RWPE1 (cell line): ENCODE measurements at regions not wholly inside any gene's neighbourhood (a gene's known extent, or its start where the extent isn't known, plus 50 kb on each side); places are given as distances from the start of the nearest gene placed in this dataset.

Experiments
- CTCF ChIA-PET: fragments of 350-600 bp; sonication (Branson Sonifier 250); formaldehyde crosslinking; extraction: SDS; loops from one replicate; lab custom pipeline; 2021; lab: Yijun Ruan, JAX
- POLR2A ChIA-PET: fragments of 400-600 bp; formaldehyde crosslinking; extraction: SDS; loops from one replicate; lab custom pipeline; 2020; ENCODE audit warnings: antibody characterized with exemption; ENCODE audit not compliant: low non-redundant PET; lab: Yijun Ruan, JAX
- DNase-seq: peaks from one replicate; pipeline ENCODE4 v3.0.0; 2012; ENCODE audit warnings: low spot score
- H3K27ac ChIP-seq: fragments of 450-650 bp; 2 replicates; pipeline ENCODE4 v1.5.1; 2017
- TF ChIP-seq, protein P1 (sequence below): fragments of 450-650 bp; conservative IDR thresholded peaks from 2 replicates; pipeline ENCODE4 v1.5.1; 2017; ENCODE audit warnings: low read depth, mild to moderate bottlenecking

DNA sequence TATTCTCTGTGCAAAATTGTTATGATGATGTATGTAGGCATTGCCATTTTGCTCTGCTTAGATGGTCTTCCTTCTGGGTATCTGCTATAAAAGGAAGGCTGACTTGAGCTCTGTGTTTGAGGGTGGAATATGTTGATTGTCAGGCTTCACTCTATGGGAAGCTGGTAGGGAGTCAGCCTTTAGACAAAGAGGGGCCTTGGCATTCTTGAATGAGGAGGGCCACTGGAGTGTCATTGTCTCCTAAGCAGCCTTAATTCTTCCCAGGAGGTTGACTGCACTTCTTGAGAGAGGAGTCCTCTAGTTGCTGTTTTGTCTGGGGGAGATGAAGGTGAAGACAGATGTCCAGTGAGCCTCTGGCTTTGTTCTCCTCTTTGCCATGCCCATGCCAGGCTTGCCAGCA, 266.8 kb downstream of the KCNRG start:
- no peak overlapping the region for H3K27ac ChIP-seq
- TF ChIP-seq, protein P1, sequence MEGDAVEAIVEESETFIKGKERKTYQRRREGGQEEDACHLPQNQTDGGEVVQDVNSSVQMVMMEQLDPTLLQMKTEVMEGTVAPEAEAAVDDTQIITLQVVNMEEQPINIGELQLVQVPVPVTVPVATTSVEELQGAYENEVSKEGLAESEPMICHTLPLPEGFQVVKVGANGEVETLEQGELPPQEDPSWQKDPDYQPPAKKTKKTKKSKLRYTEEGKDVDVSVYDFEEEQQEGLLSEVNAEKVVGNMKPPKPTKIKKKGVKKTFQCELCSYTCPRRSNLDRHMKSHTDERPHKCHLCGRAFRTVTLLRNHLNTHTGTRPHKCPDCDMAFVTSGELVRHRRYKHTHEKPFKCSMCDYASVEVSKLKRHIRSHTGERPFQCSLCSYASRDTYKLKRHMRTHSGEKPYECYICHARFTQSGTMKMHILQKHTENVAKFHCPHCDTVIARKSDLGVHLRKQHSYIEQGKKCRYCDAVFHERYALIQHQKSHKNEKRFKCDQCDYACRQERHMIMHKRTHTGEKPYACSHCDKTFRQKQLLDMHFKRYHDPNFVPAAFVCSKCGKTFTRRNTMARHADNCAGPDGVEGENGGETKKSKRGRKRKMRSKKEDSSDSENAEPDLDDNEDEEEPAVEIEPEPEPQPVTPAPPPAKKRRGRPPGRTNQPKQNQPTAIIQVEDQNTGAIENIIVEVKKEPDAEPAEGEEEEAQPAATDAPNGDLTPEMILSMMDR = no peak
- ChIA-PET POLR2A (no interaction called here), CTCF (no interaction called here)
- no peak for DNase-seq

DNA sequence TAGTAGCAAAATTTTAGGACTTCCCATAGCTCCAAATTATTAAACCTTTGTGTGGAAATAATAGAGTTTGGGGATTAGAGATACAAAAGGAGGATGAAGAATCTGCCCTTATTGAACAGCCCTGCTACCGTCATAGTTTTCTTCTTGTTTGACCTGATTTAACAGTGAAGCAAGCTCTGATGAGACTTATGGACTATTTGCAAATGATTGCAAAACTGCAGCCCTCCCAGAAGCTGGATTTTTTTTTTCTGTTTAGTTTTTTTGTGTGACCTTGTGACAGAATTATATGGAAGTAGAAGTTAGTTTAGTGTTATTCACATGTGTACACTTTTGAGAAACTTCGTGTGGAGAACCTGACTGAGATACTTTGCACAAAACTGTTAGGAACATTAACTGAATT, 267.8 kb downstream of the KCNRG start:
- ChIA-PET CTCF (no interaction called here), POLR2A (no interaction called here)
- no peak overlapping the region for H3K27ac ChIP-seq
- DNase-seq = no peak
- TF ChIP-seq, protein P1 = no peak

DNA sequence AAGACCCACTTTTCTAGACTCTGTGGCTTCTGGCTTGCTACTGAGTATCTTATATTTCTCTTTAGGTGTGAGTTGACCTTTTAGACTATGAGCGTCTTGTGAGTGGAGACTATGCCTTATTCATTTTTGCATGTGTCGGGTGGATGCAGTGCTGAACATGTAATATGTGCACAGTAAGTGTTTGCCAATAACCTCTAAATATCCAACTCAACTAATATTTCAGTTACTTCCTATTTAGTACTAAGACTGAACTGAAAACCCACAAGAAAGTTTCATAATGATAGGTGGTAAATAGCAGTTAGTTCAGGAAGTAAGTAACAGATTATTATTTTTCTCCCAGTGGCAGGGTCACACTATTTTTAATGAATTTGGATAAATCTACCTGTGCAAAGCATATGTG, 269.3 kb downstream of the KCNRG start:
- ChIA-PET POLR2A (no interaction called here), CTCF (no interaction called here)
- DNase-seq = no peak
- TF ChIP-seq, protein P1 = no peak
- no peak overlapping the region for H3K27ac ChIP-seq

DNA sequence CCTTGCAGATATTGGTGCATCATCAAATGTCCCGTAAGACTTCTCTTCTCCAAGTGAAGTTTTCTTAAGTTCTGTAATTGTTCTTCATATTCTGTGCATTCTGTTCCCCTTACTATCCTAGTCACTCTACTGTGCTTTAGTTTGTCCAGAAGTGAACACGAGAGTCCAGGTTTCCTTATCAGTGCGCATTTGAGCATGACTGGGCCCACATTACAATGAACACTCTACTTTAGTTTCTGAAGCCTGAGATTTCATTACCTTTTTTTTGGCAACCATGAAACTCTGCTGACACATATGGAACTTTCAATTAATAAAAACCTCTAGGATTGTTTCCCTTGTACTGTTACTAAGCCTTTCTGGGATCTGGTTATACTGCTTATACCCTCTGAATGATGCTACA, 270.0 kb downstream of the KCNRG start:
- TF ChIP-seq, protein P1 = no peak
- DNase-seq = no peak
- ChIA-PET POLR2A (no interaction called here), CTCF (no interaction called here)
- H3K27ac ChIP-seq = no peak overlapping the region

DNA sequence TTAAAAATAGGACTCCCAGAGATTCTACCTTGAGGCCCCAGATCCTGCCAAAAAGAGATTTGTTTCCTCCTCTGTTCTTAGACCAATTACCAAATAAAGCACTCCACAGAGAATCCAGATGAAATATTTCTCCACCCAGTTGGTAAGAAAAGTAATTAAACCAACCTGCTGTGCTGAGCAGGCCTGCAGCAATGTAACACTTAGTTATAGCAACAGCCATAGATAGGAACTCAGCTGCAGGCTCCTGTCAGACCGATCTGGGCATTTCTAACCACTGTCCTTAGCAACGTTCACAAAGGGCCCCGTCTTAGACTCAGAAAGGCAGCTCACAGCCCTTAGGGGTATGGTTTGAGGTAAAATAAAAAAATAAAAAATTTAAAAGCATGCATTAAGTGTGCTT, 271.1 kb downstream of the KCNRG start:
- TF ChIP-seq, protein P1 = no peak
- POLR2A ChIA-PET = no interaction called here
- H3K27ac ChIP-seq = no peak overlapping the region
- DNase-seq = no peak
- CTCF ChIA-PET = interaction anchor here (0.5 to 0.6 kb wide), 3 partner anchors 21 to 523 kb away, joined by 3 to 4 read pairs (median 4); no protein-coding TSS in a partner anchor

DNA sequence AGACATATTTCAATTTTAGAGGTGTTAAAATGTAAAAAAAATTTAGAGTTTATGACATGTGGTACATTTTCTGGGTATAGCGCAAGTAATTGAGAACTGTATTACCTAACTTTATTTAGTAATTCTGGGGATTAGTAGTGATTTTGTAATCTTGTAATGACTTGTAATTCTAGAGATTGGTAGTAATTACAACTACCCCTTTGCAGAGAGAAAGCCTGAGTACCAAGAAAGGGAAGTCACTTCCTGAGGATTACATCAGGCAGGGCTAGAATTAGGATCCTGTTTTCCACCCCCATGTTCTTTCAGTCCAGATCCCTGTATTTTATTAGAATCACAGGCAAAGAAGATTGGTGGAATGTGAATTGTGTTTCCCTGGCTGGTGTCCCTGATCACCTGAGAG, 274.9 kb downstream of the KCNRG start:
- POLR2A ChIA-PET = no interaction called here
- CTCF ChIA-PET = interaction anchor here (0.6 kb wide), 1 partner anchor 59 kb away, joined by 3 read pairs; no protein-coding TSS in a partner anchor
- no peak overlapping the region for H3K27ac ChIP-seq
- no peak for DNase-seq
- TF ChIP-seq, protein P1 = no peak
